Neuron (in vitro differentiated cells): ENCODE measurements at regions not wholly inside any gene's neighbourhood (a gene's known extent, or its start where the extent isn't known, plus 50 kb on each side); places are given as distances from the start of the nearest gene placed in this dataset.
"Not testable (repeated sequence)": the region's sequence is repeated elsewhere in the genome, so short reads cannot be mapped to it uniquely, and the experiment has no call there.

Source experiments
- H2AFZ ChIP-seq: one replicate; pipeline ENCODE4 v1.6.1; 2013; ENCODE audit warnings: low read depth, mild to moderate bottlenecking, inconsistent platforms, low read length, moderate library complexity
- H3K27me3 ChIP-seq: one replicate; pipeline ENCODE4 v1.6.1; 2013; ENCODE audit warnings: low read length; ENCODE audit not compliant: insufficient read depth
- H3K36me3 ChIP-seq: one replicate; pipeline ENCODE4 v1.6.1; 2013; ENCODE audit warnings: low read length; ENCODE audit not compliant: insufficient read depth
- H3K4me1 ChIP-seq: one replicate; pipeline ENCODE4 v1.6.1; 2013; ENCODE audit warnings: low read length; ENCODE audit not compliant: insufficient read depth
- H3K4me3 ChIP-seq: 2 replicates; pipeline ENCODE4 v1.5.1; 2013; ENCODE audit warnings: mild to moderate bottlenecking, low read length, moderate library complexity
- H3K9me3 ChIP-seq: one replicate; pipeline ENCODE4 v1.6.1; 2013; ENCODE audit warnings: low read length

DNA sequence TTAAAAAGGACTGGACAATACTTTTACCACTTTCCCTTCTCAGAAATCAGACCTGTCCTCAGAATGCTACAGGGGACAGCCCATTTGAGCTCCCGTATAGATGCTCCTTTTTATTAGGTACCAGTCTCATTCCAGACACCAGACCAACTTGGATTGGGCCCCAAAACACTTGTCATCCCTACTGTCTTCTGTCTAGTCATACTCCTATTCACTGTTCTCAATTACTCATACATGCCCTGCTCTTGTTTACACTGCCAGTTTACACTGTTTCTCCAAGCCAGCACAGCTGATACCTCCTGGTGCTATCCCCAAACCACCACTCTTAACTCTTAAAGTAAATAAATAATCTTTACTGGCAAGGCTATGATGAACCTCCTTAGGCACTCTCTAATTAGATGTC, 1026.4 kb upstream of the PCDH10 start:
- not testable (repeated sequence) for H3K9me3 ChIP-seq, H3K4me3 ChIP-seq, H3K4me1 ChIP-seq, H3K36me3 ChIP-seq, H3K27me3 ChIP-seq, H2AFZ ChIP-seq

DNA sequence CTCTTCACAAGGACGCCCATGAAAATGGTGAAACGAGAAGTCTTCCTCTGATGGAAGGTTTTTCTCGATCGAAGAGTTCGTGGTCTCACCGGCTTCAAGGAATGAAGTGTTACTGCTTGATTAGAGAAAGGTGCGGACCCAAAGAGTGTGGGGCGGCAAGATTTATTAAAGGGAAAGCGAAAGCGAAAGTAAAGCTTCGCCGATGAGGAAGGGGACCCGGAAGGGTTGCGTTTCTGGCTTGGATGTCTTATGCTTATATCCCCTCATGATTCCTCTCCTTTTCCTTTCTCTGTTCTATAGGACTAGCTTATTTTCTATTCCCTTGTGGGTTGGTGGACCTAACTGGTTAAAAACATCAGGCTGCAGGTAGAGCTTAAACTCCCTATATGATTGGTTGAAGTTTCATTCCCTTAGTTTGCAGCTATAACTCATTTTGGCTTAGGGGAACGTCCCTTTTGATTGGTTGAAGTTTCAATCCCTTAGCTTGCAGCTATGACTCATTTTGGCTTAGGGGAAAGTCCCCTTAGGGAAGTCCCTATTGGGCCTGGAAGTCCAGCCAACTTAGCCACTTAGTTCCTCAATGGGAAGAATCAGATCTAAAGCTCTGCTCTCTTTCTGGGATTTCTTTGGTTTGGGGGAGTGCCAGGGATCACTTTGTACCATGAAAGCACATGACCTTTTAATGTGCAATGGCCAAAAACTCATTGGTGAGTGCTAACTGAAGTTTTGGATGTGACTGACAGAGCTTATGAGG, 1025.0 kb upstream of the PCDH10 start:
- no peak overlapping the region for H2AFZ ChIP-seq
- H3K27me3 ChIP-seq, result no peaks in the 10 kb centered on the region
- H3K9me3 ChIP-seq, result no peaks in the 10 kb centered on the region
- no peaks in the 10 kb centered on the region for H3K36me3 ChIP-seq
- no peak overlapping the region for H3K4me3 ChIP-seq
- H3K4me1 ChIP-seq, result no peaks in the 10 kb centered on the region

DNA sequence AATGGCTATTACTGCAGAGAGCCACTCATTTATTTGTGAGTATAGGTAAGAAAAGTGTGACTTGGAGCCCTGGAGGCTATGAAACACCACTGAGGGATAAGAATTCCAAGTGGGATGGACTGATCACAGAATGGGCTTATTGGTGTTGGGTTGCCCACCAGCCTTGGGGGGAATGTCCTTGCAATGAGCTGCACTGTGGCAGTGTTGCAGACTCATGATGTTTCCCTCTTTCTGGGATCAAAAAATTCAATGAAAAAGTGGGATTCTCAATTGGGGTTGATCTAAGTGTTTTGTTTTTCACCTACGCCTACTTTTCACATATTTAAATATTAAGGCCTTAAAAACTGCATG, 1024.5 kb upstream of the PCDH10 start:
- Histone ChIP-seq H3K27me3 (no peaks in the 10 kb centered on the region), H3K4me3 (no peak overlapping the region), H3K9me3 (no peaks in the 10 kb centered on the region), H3K36me3 (no peaks in the 10 kb centered on the region), H2AFZ (no peak overlapping the region), H3K4me1 (no peaks in the 10 kb centered on the region)

DNA sequence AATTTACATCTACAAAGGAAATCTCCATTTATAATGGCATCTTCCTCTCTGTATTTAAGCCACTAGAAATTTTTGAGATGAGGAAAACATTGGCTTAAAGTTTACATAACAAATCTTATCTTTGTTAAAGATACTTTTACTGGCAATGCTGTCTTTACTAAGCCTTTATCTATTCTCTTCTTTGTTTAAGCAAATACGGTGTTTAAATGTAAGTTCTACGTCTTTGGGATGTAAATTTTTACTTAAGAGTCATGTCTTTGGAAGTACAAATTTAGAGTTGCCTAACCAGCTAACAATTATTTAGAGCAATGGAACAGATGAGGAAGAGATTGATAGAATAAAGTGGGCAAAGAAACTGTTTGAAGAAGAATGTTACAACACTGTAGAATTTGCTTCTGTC, 1024.0 kb upstream of the PCDH10 start:
- no peak overlapping the region for H3K4me3 ChIP-seq
- no peaks in the 10 kb centered on the region for H3K36me3 ChIP-seq
- no peaks in the 10 kb centered on the region for H3K27me3 ChIP-seq
- H3K4me1 ChIP-seq, result no peaks in the 10 kb centered on the region
- H2AFZ ChIP-seq, result no peak overlapping the region
- no peaks in the 10 kb centered on the region for H3K9me3 ChIP-seq

DNA sequence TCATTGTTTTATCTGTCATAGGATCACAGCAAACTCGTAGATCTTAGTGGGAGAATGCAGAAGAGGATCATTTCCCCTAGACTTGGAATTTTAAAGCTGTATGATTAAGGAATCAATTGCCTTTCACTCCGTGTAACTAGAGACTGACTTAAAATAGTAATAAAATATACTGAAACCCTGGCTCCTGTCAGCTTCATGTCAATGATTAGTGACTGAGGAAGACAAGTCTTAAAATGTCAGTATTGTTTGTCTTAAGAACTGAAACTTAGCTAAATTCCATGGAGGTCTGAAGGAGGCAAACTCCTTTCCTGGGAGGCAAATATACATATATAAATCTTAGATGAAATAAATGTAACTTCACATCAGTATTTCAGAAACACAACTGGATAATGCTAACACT, 1016.7 kb upstream of the PCDH10 start:
- no peak overlapping the region for H2AFZ ChIP-seq
- H3K27me3 ChIP-seq, result no peaks in the 10 kb centered on the region
- no peak overlapping the region for H3K4me3 ChIP-seq
- no peaks in the 10 kb centered on the region for H3K9me3 ChIP-seq
- no peaks in the 10 kb centered on the region for H3K36me3 ChIP-seq
- H3K4me1 ChIP-seq, result no peaks in the 10 kb centered on the region

DNA sequence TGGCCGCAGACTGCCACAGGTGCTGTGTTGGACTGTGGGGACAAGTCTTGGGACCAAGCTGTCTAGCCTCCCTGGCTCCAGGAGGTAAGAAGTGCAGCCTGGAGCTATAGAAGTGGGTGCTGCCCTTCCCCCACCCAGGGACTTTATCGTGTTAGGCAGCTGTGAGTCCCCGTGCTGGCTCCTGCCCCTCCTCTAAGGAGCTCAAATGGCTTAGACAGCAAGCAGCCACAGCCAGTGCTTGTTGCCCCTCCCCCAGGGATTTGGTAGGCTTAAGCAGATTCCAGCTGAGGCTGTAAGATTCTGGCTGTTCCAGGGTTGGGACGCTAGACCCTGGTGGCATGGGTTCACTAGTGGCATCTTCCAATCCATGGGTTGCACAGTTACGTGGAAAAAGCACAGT, 979.4 kb upstream of the PCDH10 start:
- H3K4me1 ChIP-seq, result no peaks in the 10 kb centered on the region
- no peak overlapping the region for H3K4me3 ChIP-seq
- H3K9me3 ChIP-seq, result no peaks in the 10 kb centered on the region
- no peaks in the 10 kb centered on the region for H3K27me3 ChIP-seq
- H3K36me3 ChIP-seq, result no peaks in the 10 kb centered on the region
- no peak overlapping the region for H2AFZ ChIP-seq

DNA sequence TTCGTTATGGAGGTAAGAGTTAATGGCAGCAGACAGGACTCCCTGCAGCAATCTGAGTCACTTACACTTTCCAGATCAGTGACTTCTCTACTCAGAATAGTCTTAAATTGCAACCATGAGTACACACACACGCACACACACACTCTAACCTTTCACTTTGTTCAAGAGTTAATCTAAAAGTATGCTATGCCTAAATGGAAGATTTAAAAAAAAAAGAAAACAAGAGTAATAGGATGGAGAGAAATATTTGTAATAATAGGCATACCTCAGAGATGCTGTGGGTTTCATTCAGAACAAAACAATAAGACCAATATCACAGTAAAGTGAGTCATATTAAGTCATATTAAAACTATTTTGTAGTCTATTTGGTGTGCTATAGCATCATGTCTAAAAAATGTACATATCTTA, 969.1 kb upstream of the PCDH10 start:
- Histone ChIP-seq H3K36me3 (no peaks in the 10 kb centered on the region), H3K27me3 (no peaks in the 10 kb centered on the region), H2AFZ (no peak overlapping the region), H3K4me1 (no peaks in the 10 kb centered on the region), H3K9me3 (no peaks in the 10 kb centered on the region), H3K4me3 (no peak overlapping the region)

DNA sequence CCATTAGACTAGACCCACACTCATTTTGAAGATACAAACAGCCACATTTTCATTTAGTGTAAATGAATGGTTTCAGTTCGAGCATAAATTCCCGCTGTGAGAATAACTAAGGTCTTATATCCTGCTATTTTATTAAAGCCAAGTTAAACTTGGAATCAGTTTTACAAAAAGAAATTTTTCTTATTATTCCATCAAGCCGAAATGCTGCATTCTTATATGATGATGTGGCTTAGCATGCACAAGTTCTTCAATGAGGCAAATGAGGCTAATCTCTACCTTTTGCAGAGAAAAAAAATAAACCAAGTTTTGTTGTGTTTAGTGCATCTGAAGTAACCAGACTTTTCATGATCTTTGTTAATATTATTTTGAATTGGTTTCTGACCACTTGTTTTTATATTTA, 953.9 kb upstream of the PCDH10 start:
- Histone ChIP-seq H3K9me3 (no peaks in the 10 kb centered on the region), H3K4me1 (no peaks in the 10 kb centered on the region), H2AFZ (no peak overlapping the region), H3K4me3 (no peak overlapping the region), H3K36me3 (no peaks in the 10 kb centered on the region), H3K27me3 (no peaks in the 10 kb centered on the region)

DNA sequence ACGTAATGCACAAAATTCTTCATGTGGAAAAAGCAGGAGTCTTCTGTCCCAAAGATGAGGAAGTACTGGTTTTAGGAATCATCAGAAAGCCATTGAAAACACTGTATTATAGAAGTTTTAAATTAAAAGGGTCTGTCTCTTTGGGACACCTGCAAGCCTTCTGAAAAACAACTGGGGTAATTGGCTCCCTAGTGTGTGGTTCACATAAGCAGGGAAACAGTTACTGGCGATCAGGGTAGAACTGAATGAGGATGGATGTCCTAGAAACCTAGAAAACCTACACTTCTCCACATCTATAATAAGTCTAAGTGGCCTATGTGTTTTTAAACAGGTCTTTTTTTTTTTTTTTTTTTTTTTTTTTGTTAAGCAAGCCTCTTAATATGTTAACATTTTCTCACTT, 945.5 kb upstream of the PCDH10 start:
- Histone ChIP-seq H3K4me3 (no peak overlapping the region), H3K4me1 (no peaks in the 10 kb centered on the region), H3K36me3 (no peaks in the 10 kb centered on the region)

DNA sequence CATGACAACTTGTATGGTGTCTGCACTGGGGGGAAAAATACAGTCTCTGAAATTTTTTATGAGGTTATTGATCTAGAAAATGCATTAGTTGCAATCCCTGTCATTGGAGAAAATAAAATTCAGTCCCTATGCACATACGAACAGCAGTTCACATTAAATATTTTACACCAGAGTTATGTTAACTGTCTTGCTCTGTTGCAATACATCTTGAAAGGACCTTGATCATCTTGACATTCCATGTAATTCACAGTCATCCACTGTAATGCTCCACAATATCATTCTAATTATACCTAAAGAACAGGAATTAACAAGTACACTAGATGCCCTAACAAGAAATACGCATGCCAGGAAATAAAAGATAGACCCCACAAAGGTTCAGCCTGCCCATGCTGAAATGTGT, 934.6 kb upstream of the PCDH10 start:
- H3K27me3 ChIP-seq, result no peaks in the 10 kb centered on the region
- no peaks in the 10 kb centered on the region for H3K9me3 ChIP-seq
- no peak overlapping the region for H2AFZ ChIP-seq
- no peaks in the 10 kb centered on the region for H3K36me3 ChIP-seq
- no peaks in the 10 kb centered on the region for H3K4me1 ChIP-seq
- H3K4me3 ChIP-seq, result no peak overlapping the region

More for the DNA sequence above, 945.5 kb upstream of the PCDH10 start:
- H3K27me3 ChIP-seq, result no peaks in the 10 kb centered on the region
- no peaks in the 10 kb centered on the region for H3K9me3 ChIP-seq
- H2AFZ ChIP-seq, result no peak overlapping the region

DNA sequence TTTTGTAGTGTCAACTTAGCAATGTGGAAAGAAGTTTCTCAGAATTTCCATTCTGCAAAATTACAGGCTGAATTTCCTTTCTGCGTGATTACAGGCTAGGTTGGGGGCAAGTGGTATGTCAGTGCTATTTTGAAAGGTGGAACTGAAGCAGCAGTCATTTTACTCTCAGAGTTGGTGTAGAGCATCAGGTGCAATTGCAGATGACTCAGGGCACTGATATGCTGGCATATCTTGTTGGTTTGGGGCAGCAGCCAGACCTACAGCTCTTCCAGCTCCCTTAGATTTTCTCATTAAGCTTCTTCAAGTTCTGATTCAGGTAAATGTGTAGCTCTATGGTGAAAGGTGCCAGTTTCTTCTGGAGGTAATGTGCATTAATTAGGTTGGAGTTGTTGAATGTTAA, 930.7 kb upstream of the PCDH10 start:
- Histone ChIP-seq H3K4me3 (no peak overlapping the region), H3K27me3 (no peaks in the 10 kb centered on the region), H3K9me3 (no peaks in the 10 kb centered on the region), H3K36me3 (no peaks in the 10 kb centered on the region), H2AFZ (no peak overlapping the region), H3K4me1 (no peaks in the 10 kb centered on the region)

DNA sequence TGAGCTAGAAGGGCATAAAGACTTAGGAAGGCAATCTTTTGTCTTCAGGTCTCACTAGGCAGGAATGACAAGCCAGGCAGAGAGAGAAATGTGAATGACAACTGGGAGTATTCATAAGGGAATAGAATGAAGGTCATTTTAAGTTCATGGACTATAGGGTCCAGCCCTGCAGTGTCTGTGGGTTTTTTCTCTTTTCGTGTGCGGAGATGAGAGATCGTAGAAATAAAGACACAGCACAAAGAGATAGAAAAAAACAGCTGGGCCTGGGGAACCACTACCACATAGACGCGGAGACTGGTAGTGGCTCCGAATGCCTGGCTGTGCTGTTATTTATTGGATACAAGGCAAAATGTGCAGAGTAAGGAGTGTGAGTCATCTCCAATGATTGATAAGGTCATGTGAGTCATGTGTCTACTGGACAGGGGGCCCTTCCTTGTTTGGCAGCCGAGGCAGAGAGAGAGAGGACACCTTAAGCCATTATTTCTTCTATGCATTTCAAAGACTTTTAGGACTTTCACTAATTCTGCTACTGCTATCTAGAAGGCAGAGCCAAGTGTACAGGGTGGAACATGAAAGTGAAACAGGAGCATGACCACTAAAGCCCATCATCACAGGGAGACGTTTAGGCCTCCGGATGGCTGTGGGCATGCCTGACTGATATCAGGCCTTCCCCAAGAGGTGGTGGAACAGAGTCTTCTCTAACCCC, 921.8 kb upstream of the PCDH10 start:
- Histone ChIP-seq H3K36me3 (no peaks in the 10 kb centered on the region), H3K4me1 (peaks cover 6% of the 10 kb centered on the region), H3K9me3 (no peaks in the 10 kb centered on the region), H2AFZ (peak overlapping the region; percentile 24), H3K27me3 (no peaks in the 10 kb centered on the region), H3K4me3 (no peak overlapping the region)

DNA sequence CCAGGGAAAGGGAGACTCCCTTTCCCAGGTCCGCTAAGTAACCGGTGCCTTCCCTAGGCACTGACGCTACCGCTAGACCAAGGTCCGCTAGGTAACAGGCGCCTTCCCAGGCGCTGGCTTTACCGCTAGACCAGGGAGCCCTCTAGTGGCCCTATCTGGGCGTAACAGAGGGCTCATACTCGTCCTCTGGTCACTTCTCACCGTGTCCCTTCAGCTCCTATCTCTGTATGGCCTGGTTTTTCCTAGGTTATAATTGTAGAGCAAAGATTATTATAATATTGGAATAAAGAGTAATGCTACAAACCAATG, 921.3 kb upstream of the PCDH10 start:
- not testable (repeated sequence) for H2AFZ ChIP-seq, H3K4me3 ChIP-seq, H3K36me3 ChIP-seq, H3K9me3 ChIP-seq, H3K4me1 ChIP-seq, H3K27me3 ChIP-seq

DNA sequence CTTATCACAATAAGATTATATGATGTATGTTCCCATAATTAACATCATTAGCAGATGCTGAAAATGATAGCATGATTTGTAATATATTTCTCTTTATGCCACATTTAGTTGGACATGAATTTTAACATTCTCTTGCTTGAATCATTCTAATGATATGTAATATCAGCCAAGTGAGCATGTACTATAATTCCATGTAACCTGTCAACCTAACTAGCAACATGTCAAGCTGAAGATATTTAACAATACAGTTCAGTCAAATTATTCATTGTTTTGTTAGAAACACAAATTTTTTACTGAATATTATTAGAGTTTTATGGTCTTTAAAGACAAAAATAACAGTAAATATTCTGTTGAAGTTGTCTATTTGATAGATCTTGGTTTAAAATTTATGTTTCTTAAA, 920.4 kb upstream of the PCDH10 start:
- Histone ChIP-seq H3K36me3 (no peaks in the 10 kb centered on the region), H3K4me3 (no peak overlapping the region), H3K27me3 (no peaks in the 10 kb centered on the region), H3K4me1 (peaks cover 6% of the 10 kb centered on the region), H3K9me3 (no peaks in the 10 kb centered on the region), H2AFZ (no peak overlapping the region)
